HG02759 (cell line): ENCODE measurements at regions not wholly inside any gene's neighbourhood (a gene's known extent, or its start where the extent isn't known, plus 50 kb on each side); places are given as distances from the start of the nearest gene placed in this dataset.
"Not testable (repeated sequence)": the region's sequence is repeated elsewhere in the genome, so short reads cannot be mapped to it uniquely, and the experiment has no call there.

Experiments
- ATAC-seq: cut with Tn5 transposase; IDR thresholded peaks from one replicate; pipeline ENCODE4 v1.9.1; 2021; ENCODE audit warnings: mild to moderate bottlenecking, moderate library complexity; ENCODE audit not compliant: unreplicated experiment

DNA sequence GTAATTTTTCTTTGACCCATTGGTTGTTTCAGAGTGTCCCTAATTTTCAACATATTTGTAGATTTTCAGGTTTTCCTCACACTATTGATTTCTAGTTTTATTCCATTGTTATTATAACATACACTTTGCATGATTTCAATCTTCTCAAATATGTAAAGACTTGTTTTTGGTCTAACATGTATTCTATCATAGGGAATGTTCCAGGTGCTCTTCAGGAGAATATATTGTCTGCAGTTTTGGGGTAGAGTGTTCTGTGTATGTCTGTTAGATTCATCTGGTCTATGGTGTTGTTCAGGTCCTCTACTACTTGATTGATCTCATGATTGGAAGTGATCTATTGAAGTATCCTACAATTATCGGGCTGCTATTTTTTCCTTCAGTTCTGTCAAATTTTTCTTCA is 440.9 kb upstream of the MIR17HG start:
- ATAC-seq: no peak

DNA sequence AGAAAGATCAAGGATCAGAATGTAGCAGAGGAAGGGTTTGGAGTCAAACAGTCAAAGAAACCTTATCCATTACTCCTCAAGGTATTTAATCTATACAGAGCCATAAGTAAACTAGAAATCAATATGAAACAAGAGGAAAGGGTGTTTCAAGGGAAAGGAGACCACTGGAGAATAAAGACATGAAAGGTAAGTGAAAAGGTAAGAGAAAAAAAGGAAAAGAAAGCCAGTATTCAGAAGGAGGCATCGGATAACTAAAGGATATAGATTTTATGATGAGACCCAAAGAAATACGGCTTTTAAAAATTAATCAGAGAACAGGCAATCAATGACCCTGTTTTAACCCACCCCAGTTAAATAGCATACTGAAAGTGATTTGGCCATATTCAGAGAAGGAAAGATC is 438.7 kb upstream of the MIR17HG start:
- ATAC-seq: no peak

DNA sequence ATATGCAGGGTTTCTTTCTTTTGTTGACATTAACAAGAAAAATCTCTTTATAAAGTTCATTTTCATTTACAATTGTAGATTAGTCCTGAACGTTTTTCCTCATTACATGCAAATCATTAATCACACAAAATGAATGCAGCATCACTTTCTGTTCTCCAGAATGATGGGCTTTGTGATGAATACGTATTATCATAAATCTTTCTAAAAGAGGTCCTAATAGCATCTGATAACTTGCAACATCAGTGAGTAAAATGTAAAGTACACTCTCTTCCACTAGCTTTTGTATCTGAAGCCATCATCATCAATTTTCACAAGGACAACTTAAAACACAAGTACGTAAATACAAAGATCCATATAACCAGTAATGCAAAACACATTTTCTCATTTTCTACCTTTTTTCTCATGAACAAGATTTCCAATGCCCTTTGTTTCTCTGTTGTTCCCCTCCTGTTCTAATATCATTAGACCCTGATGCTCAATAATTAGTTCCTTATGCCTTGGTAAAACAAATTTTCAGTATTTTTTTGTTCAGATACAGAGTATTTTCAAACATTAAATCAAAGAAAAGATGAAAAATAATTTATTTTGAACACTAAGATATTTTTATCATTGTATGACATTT is 437.4 kb upstream of the MIR17HG start:
- no peak for ATAC-seq

DNA sequence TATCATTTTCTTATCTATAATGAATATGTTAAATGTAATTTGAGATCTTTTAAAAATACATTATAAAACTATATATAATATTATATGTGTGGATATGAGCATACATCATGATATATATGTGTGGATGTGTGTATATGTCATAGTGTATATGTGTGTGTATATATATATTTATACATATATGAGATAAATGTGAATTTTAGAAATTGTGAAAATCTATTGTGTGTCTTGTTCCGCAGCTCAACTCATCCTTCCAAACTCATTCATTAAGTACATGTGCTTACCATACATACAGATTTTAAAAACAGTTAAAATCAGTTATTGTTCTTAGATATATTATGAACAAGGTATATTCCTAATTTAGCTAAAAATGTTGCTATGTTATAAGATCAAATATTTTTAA is 435.2 kb upstream of the MIR17HG start:
- no peak for ATAC-seq

DNA sequence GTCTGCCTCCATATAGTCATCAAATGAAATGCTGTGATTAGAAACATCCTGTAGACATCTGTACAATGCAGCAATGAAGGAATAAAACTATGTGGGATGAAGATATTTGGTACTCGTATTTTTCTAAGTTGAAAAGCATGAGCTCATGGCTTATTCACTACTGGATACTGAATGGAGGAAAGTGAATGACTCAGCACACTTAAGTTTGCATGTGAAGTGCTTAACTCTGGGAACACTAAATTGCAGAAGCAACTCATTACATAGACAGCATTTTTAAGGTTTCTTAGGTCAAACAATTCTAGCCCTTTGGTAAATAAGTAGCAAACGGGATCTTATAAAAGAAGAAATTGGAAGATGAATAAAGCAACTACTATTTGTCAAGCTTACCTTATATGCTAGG is 429.0 kb upstream of the MIR17HG start:
- no peak for ATAC-seq

DNA sequence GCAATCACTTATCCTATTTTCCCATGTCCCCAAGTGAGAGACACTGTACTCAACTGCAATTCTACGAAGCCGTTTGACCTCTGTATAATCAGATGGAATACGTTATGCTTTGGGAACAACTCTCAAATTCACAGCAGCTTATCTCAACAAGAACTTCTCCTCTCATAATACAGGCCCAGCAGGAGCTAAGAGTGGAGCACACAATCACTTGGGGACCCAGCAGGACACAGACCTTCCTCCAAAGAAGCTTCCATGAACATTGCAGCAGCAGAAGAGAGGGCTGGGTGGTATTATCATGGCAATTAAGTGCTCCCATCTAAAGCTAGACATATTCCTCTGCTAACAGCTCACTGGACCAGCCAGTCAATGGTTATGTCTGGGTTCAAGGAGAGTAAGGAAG is 428.3 kb upstream of the MIR17HG start:
- ATAC-seq: no peak

DNA sequence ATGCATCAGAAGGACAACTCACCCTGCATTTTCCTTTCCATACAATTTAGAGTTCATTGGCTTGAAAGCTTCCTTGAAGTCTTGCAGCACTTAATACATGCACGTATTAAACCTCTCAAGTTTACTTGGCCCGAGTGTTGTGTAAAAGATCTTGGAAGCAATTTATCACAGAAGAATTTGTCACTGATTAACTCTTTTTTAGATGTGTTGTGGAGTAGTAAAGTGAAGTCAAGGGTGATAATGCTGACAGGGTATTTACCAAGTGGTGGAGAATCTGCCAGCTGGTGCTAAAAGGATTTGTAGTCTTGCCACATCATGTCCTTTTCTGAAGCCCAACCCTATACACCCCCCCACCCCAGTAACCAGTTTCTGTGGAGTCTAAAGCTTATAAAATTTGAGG is 421.0 kb upstream of the MIR17HG start:
- ATAC-seq: no peak

DNA sequence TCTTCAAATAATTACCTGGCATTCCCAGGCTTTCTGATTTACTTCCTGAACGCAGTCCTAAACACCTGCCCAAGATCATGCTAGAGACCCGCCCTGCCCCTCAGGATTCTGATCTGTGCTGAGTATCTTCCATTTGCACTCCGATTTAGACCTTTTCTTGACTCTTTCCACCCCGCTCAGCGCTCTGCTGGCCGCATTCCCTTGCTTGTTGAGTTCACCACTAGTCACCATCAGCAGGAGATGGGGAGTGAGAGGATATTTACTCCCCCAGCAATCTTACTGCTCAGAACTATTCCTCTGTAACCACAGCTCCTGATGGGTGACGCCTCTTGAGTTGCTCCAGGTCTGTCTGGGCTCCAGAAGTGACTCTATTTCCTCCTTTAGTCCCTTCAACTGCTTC is 419.4 kb upstream of the MIR17HG start:
- no peak for ATAC-seq

DNA sequence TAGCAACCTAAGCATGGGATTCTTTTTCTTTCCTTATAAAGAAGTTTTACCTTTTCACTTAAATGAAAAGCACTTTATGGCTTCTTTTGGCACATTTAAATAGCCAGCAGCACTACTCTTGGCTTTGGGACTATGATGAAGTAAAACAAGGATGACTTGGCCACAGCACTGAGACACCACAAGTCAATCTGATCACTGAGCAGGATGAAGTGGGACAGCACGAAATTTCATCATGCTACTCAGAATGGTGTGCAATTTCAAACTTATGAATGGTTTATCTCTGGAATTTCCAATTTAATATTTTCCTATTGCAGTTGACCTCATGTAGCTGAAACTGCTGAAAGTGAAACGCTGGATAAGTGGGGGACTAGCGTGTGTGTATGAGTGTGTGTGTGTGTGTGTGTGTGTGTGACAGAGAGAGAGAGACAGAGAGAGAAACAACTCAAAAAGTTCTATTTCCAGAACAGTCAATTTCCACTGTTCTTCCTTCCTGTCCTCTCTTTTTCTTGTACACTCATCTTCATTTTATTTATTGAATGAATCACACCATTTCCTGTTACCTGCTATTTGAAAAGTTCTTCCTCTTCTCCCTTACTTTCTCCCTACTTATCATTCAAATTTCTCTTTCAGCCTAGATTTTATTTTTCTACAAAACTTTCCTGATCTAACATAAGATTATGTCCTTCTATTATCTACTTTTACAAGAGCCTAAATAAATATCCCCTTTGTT is 414.2 kb upstream of the MIR17HG start:
- ATAC-seq: no peak

DNA sequence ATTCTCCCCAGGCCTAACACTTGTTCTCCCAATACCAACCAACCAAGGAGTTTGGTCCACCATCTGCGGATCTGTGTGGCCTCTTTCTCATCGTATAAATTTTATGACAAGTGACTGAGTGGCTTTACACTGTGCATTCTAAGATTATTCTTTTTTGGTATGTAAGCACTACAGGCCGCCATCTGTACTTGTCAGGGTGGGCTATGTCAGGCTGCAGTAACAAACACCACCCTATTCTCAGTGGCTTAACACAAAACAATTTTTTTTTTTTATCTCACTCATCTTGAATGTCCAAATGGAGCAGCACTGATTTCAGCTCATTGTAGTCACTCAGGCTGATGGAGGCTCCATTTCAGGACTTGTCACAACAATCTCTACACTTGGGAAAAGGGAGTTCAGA is 412.7 kb upstream of the MIR17HG start:
- ATAC-seq: no peak

DNA sequence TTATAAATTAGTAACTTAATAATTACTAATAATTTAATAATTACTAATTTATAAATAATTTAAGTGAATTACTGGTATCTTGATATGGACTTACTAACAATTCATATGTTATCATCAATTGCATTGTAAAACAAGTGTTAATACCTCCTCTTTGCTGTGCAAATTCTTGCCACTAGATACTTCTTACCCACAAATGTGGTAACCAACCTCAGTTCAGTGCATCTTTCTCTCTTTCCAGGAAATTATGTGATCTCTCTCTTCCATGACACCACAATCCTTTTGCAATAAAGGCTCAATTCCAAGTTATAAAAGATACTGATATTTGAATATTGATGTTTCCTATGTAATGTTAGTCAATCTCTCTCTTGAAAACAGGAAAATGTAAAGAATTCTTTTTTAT is 408.6 kb upstream of the MIR17HG start:
- no peak for ATAC-seq

DNA sequence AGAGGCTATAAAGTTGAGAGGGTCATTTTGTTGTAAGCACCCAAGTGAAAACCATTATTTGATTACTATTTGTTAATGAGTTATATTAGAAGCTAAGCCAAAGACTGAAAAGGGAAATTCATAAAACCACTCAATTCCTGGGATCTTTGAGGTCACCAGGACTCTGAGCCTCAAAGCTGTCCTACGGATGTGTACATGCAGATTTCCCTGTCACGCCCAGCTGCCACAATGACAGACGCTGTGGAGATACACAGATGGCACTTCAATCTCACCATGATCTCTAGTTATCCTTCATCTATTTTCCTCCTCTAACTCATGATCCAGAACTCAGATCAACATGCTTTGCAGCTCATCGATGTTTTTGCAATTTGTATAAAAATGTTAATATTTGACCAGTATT is 403.5 kb upstream of the MIR17HG start:
- no peak for ATAC-seq

DNA sequence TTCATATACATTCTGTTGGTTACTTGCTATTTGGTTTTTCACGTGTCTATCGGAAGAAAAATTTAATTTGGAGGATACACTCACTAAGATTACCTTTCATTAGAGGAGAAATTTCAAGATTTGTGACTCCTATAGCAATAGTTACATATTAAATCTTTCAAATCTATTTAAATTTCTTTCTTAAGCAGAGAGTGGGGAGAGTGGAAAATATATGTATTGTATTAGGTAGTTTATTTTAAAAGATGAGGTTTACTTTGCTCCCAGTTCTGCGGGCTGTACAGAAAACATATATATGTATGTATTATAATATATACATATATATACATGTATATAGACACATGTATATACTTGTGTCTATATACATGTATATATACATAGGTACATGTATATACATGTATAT is 402.3 kb upstream of the MIR17HG start:
- not testable (repeated sequence) for ATAC-seq

DNA sequence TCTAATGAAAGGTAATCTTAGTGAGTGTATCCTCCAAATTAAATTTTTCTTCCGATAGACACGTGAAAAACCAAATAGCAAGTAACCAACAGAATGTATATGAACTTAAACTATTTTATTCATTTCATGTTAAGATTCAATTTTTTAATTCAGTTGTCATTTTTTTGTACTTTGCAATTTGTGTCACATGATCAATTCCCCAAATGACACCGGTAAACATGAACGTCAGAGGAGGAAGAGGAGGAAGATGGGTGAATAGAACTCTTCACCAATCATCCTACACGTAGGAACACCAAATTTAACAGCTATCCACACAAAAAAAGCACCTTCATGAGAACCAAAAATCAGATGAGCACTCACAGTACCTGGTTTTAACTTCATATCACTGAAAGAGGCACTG is 401.4 kb upstream of the MIR17HG start:
- not testable (repeated sequence) for ATAC-seq

DNA sequence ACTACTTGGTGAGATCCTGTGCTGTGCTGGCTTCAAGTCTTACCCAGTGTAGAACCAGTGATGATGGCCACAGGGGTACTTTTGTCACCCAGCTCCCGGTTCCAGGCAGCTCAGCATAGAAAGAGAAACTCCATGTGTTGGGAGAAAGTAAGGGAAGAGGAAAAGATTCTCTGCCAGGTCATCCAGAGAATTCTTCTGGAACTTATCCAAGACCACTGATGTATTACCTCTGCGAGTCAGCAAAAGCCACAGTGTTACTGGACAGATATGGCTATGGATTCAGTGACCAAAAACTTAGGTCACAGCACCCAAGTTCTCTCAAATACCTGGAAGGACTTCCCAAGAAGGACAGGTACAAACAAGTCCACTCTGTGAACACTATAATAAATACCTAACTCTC is 399.5 kb upstream of the MIR17HG start:
- ATAC-seq: no peak

DNA sequence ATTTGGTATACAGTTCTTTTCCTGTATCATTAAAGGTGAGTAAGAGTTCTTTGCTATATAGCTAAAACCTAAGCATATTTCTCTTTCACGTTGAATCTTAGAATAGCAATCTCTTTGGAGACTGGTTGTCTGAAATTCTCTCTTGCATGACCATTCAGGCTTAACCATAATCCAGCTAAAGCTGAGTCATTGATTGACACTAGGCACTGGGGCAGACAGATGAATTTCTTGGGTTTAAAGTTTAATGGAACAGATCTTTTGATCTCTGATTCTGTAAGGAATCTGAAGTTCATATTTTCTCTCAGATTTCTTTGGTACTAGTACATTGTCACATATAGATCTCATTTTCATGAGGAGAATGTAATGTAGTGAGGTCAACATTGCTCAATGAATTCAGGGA is 397.3 kb upstream of the MIR17HG start:
- ATAC-seq: no peak

DNA sequence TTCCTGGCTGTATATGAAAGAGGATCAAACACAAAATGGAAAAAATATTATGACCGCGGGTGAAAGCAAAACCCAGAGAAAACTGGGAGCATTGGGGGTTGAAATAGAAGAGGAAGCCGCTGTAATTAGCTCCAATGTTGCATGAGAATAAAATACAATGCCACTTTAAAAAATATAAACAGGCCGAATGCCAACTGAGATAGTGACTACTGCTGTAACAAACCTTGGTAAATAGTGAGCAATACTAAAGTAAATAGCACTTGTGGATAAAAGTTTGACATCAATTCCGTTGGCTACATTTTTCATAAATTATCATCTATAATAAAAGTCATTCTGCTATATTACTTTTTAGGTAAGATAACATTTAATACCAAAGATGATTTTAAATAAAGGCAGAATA is 395.8 kb upstream of the MIR17HG start:
- ATAC-seq: no peak

DNA sequence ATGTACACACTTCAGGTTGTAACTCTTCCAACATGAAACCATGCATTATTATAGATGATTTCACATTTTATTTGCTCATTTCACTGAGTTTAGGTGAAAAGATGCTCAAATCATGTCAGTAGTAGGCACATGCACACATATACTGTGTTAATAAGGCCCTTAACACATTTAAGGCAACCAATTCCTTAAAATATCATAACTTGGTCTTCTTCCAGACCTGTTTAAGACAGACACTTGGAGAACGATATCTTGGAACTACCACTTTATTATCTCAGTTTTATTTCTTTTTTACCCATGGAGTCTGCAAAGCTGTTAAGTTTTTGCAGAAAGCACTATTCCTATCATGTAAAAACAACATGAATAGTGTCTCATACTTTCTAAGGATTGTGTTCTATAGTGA is 395.2 kb upstream of the MIR17HG start:
- ATAC-seq: no peak

DNA sequence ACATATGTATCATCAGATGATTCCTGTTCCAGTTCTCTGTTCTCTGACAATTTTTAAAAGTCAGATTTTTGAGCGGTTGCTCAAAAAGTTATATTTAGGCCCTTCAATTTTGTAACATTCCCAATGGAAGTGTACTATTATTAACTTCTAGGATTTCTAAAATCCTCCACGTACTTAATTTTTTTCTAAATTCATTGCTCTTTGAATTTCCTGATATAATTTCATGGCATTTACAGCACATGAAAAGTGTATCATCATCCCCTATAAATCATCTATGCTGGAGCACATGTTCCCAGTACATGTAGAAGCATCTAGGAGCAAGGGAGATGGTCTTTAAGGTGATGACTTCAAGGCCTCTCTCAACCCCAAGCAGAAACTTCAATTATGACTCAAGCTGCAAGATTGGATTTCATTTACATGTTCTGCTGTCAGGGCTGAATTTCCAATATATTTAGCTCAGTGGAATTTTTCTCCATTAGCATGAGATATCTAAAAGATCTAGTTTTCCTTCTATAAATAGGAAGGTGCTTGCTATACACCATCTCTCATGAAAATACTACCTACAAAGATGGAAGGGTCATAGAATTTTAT is 392.8 kb upstream of the MIR17HG start:
- ATAC-seq: no peak

DNA sequence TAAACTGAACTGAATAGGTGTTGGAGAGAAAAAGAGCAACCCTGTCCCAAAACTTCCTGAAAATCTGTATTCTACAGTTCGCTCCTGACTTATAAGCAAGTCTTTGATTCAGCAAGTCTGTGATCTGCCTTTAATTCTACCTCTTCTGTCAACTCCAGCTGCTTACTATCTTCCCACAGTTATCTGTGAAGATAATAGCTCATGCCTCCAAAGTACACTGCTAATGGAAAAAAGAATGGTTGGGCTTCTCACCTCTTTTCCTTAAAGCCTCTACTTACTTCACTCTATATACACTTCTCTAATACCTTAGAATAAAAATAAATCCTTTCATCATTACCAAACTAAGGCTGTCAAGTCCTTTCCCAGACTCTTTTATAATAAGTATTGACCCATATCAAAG is 391.5 kb upstream of the MIR17HG start:
- no peak for ATAC-seq

DNA sequence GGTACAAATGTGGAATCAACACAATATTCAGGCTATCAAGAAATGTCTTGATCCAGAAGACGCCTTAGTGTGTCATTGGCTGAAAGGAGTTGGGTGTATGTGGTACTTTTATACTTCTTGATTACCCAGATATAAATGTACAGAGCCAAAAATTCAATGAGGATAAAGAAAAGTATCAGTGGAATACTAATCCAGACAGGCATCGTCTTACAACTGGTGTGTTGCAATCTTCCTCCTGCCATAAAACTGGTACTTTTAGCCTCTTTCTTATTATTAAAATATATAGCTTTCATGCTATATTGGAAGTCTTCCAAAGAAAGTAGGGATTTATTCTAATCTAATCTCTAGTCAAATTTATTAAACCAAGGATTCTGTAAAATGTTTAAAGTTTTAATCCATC is 388.6 kb upstream of the MIR17HG start:
- no peak for ATAC-seq

DNA sequence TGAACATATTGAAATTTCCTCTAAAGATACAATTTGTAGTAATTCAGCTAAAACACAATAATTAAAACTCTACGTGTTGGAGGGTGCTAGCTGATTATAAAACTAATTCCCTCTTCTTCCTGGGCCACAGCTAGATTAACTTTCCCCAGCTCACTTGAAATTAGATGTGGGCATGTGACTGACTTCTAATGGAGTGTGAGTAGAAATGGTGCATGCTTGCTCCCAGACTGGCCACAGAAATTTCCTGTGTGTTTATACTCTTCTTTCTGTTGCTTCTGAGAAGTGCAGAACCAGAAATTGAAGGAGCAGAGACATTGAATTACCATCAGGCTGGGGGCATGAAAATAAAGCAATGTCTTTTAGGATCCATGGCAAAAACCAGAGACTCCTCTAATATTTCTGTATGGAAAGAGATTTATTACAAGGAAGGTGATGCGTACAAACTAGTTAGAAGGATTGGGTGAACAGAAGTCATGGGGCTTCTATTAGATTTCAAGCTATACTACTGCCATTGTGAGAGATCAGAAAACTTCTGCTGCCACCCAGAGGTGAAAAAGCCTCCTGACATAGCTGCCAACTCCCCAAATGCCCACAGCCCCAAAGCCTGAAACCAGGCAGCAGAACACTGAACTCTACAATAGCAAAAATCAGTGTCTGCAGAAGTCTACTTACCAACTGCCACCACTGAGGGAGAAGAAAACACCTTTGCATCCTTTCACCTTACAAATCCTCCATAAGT is 379.2 kb upstream of the MIR17HG start:
- no peak for ATAC-seq
